OCI-LY7 (cell line): ENCODE measurements at regions not wholly inside any gene's neighbourhood (a gene's known extent, or its start where the extent isn't known, plus 50 kb on each side); places are given as distances from the start of the nearest gene placed in this dataset.
A peak's percentile ranks its signal among the peaks of the same experiment; 100 is the strongest.

Experiments
- CTCF ChIP-seq: fragments of 200-600 bp; sonication (generic); conservative IDR thresholded peaks from 2 replicates; pipeline ENCODE4 v1.5.1; 2014; ENCODE audit warnings: mild to moderate bottlenecking, antibody characterized with exemption, low read length, moderate library complexity, mixed read lengths
- EZH2phosphoT487 ChIP-seq: fragments of 200-600 bp; sonication (generic); IDR thresholded peaks from 2 replicates; pipeline ENCODE4 v1.6.1; 2018; ENCODE audit warnings: low read depth, borderline replicate concordance, mild to moderate bottlenecking, mixed run types, antibody characterized with exemption, low read length, moderate library complexity, mixed read lengths

GRCh38 chr3:177521305-177521704, 324.0 kb upstream of the TBL1XR1 start:
- TF ChIP-seq CTCF: peak; percentile 49
- no peak for TF ChIP-seq EZH2phosphoT487
